ENCODE measurements at regions not wholly inside any gene's neighbourhood (a gene's known extent, or its start where the extent isn't known, plus 50 kb on each side); places are given as distances from the start of the nearest gene placed in this dataset.

DNA sequence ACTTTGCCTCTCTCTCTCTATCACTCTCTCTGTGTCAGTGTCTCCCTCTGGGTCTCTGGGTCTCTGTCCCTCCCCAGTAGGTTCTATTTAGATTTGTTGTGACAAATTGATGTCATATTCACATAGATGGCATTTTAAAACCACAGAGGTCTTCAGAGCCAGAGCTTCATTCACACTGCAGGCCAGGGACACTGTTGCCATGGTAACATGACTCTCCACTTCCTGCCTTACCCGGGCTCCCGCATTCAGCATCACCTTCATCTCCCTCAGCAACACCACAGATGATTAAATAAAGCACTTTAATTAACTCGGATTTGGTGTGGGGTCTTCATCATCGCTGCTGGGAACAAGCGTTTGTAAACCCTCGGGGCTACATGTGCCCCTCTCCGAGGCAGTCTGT, 132.6 kb downstream of the ETS2 start:
- DNase-seq (ENCODE audit: low read depth) = no peak
- TF ChIP-seq CTCF (IDR thresholded peaks at IDR 0.05; ENCODE audit: low read depth, low read length, missing control alignments) = no peak
- H3K4me3 ChIP-seq (ENCODE audit: low read depth, low read length) = no peak overlapping the region

GRCh38 chr21:38937844-38938243, 132.1 kb downstream of the ETS2 start:
- DNase-seq (ENCODE audit: low read depth) = no peak
- no peak overlapping the region for H3K4me3 ChIP-seq (ENCODE audit: low read depth, low read length)
- no peak for TF ChIP-seq CTCF (IDR thresholded peaks at IDR 0.05; ENCODE audit: low read depth, low read length, missing control alignments)

GRCh38 chr21:38937286-38937790, 131.6 kb downstream of the ETS2 start:
- no peak for DNase-seq (ENCODE audit: low read depth)
- no peak overlapping the region for H3K4me3 ChIP-seq (ENCODE audit: low read depth, low read length)
- TF ChIP-seq CTCF (IDR thresholded peaks at IDR 0.05; ENCODE audit: low read depth, low read length, missing control alignments) = no peak

GRCh38 chr21:38936240-38936639, 130.5 kb downstream of the ETS2 start:
- TF ChIP-seq CTCF (IDR thresholded peaks at IDR 0.05; ENCODE audit: low read depth, low read length, missing control alignments) = no peak
- DNase-seq (ENCODE audit: low read depth) = no peak
- H3K4me3 ChIP-seq (ENCODE audit: low read depth, low read length) = no peak overlapping the region

GRCh38 chr21:38933731-38934130, 128.0 kb downstream of the ETS2 start:
- H3K4me3 ChIP-seq (ENCODE audit: low read depth, low read length) = no peak overlapping the region
- DNase-seq (ENCODE audit: low read depth) = no peak
- TF ChIP-seq CTCF (IDR thresholded peaks at IDR 0.05; ENCODE audit: low read depth, low read length, missing control alignments) = no peak

- DNase-seq (ENCODE audit: low read depth) = no peak
- H3K4me3 ChIP-seq (ENCODE audit: low read depth, low read length) = no peak overlapping the region
- no peak for TF ChIP-seq CTCF (IDR thresholded peaks at IDR 0.05; ENCODE audit: low read depth, low read length, missing control alignments)
These were observed 125.6 kb downstream of the ETS2 start for GRCh38 chr21:38931291-38931690.

DNA sequence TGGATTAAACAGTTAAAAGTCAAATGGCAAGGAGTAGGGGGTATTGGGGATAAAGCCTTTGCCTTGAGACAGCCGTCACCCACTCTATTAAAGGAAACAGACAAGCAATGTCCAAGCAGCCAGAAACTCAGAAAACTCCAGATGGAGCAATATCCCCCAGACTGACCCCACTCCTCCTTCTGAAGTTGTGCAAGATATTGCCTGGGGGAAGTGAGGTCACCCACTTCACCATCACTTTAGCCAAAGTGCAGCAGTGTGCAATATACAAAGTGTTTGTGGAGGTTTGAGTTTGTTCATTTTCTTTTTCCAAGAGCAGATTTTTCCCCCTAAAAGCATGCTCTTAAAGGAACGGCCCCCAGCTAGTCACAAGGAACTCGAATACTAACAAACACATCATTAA, 125.1 kb downstream of the ETS2 start:
- no peak overlapping the region for H3K4me3 ChIP-seq (ENCODE audit: low read depth, low read length)
- DNase-seq (ENCODE audit: low read depth) = no peak
- TF ChIP-seq CTCF (IDR thresholded peaks at IDR 0.05; ENCODE audit: low read depth, low read length, missing control alignments) = no peak
